Peyer's patch (tissue), 4 donors: ENCODE measurements at regions not wholly inside any gene's neighbourhood (a gene's known extent, or its start where the extent isn't known, plus 50 kb on each side); places are given as distances from the start of the nearest gene placed in this dataset.

Source experiments
- POLR2A ChIP-seq, 2 donors: fragments of 450-650 bp; IDR thresholded peaks; one replicate each; pipeline ENCODE4 v1.5.1; 2017; ENCODE audit warnings: antibody characterized with exemption in 2 of 2, mild to moderate bottlenecking in 2 of 2, moderate library complexity in 2 of 2
- TF ChIP-seq, protein P1 (sequence below), 6 experiments: fragments of 450-650 bp in 4 of 6; fragments of 200-600 bp in 2 of 6; sonication (generic) in 1 of 6; IDR thresholded peaks; one replicate each; pipeline ENCODE4 v1.5.1; 2017 to 2019; ENCODE audit warnings: antibody characterized with exemption in 6 of 6, mild to moderate bottlenecking in 3 of 6, moderate library complexity in 1 of 6

DNA sequence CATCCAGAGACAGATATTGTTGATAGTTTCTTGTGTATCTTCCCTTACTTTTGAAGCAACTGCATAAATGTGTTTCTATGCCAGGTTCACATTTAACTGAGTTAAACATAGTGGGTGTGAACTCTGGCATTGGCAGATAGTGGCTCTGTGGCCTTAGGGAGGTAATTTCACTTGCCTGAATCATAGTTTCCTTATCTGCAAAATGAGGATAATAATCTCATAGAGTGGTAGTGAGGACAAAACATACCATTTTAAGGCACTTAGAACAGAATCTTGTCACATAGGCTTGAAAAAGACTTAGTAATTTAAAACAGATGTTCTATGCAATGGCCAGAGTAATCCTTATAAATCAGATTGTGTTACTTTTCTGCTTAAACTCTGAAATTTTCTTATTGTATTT, 56.4 kb upstream of the SYN3 start:
- no peak for TF ChIP-seq POLR2A (IDR thresholded peaks at IDR 0.05)
- TF ChIP-seq, protein P1, sequence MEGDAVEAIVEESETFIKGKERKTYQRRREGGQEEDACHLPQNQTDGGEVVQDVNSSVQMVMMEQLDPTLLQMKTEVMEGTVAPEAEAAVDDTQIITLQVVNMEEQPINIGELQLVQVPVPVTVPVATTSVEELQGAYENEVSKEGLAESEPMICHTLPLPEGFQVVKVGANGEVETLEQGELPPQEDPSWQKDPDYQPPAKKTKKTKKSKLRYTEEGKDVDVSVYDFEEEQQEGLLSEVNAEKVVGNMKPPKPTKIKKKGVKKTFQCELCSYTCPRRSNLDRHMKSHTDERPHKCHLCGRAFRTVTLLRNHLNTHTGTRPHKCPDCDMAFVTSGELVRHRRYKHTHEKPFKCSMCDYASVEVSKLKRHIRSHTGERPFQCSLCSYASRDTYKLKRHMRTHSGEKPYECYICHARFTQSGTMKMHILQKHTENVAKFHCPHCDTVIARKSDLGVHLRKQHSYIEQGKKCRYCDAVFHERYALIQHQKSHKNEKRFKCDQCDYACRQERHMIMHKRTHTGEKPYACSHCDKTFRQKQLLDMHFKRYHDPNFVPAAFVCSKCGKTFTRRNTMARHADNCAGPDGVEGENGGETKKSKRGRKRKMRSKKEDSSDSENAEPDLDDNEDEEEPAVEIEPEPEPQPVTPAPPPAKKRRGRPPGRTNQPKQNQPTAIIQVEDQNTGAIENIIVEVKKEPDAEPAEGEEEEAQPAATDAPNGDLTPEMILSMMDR (IDR thresholded peaks at IDR 0.05) = no peak
